Activated T-cell treated with anti-CD3 and anti-CD28 coated beads, Interleukin-2, amount 50 U/mL, for 4 hours (primary cell): ENCODE measurements at regions not wholly inside any gene's neighbourhood (a gene's known extent, or its start where the extent isn't known, plus 50 kb on each side); places are given as distances from the start of the nearest gene placed in this dataset.

Experiments
- ATAC-seq, 2 donors: fragments of 200-7000 bp; cut with Tn5 transposase; one replicate each; pipeline ENCODE4 v1.10.0; 2021
- DNase-seq: peaks from one replicate; pipeline ENCODE4 v3.0.0-alpha.2; 2020
- H3K27me3 Mint-ChIP-seq: one replicate; pipeline ENCODE4 v1.8.0; 2021; ENCODE audit warnings: low read depth, mixed read lengths
- H3K36me3 Mint-ChIP-seq: one replicate; pipeline ENCODE4 v1.8.0; 2022; ENCODE audit warnings: mixed read lengths; ENCODE audit not compliant: insufficient read depth
- H3K4me1 Mint-ChIP-seq: one replicate; pipeline ENCODE4 v1.8.0; 2021; ENCODE audit warnings: low read depth, mixed read lengths
- H3K4me3 Mint-ChIP-seq: one replicate; pipeline ENCODE4 v1.8.0; 2021; ENCODE audit warnings: mild to moderate bottlenecking, moderate library complexity, mixed read lengths
- H3K9me3 Mint-ChIP-seq: one replicate; pipeline ENCODE4 v1.8.0; 2021; ENCODE audit warnings: mixed read lengths

- Mint-ChIP-seq H3K4me1 (no peaks in the 10 kb centered on the region), H3K36me3 (no peaks in the 10 kb centered on the region), H3K4me3 (no peak overlapping the region), H3K27me3 (peaks cover 6% of the 10 kb centered on the region), H3K9me3 (no peaks in the 10 kb centered on the region)
- ATAC-seq (no peak), DNase-seq (no peak)
Observed at GRCh38 chr9:79200336-79200735, 371.4 kb upstream of the TLE4 start.

- peaks cover 6% of the 10 kb centered on the region for H3K27me3 Mint-ChIP-seq
- no peak overlapping the region for H3K4me3 Mint-ChIP-seq
- no peaks in the 10 kb centered on the region for H3K9me3 Mint-ChIP-seq
- DNase-seq (no peak), ATAC-seq (no peak)
- H3K4me1 Mint-ChIP-seq = no peaks in the 10 kb centered on the region
- H3K36me3 Mint-ChIP-seq = no peaks in the 10 kb centered on the region
Observed at GRCh38 chr9:79201636-79202035, 370.1 kb upstream of the TLE4 start.

GRCh38 chr9:79208791-79209396 lies 362.9 kb upstream of the TLE4 start:
- H3K36me3 Mint-ChIP-seq = no peaks in the 10 kb centered on the region
- no peak for ATAC-seq
- H3K4me3 Mint-ChIP-seq = no peak overlapping the region
- no peak for DNase-seq
- H3K4me1 Mint-ChIP-seq = no peaks in the 10 kb centered on the region
- H3K27me3 Mint-ChIP-seq = no peaks in the 10 kb centered on the region
- no peaks in the 10 kb centered on the region for H3K9me3 Mint-ChIP-seq

- H3K4me3 Mint-ChIP-seq = no peak overlapping the region
- no peaks in the 10 kb centered on the region for H3K36me3 Mint-ChIP-seq
- ATAC-seq (no peak), DNase-seq (no peak)
- no peaks in the 10 kb centered on the region for H3K4me1 Mint-ChIP-seq
- H3K27me3 Mint-ChIP-seq = no peaks in the 10 kb centered on the region
- no peaks in the 10 kb centered on the region for H3K9me3 Mint-ChIP-seq
Observed at GRCh38 chr9:79210541-79211243, 361.1 kb upstream of the TLE4 start.

- ATAC-seq = no peak
- Mint-ChIP-seq H3K4me1 (no peaks in the 10 kb centered on the region), H3K27me3 (no peaks in the 10 kb centered on the region), H3K36me3 (no peaks in the 10 kb centered on the region), H3K9me3 (no peaks in the 10 kb centered on the region), H3K4me3 (no peak overlapping the region)
- DNase-seq = no peak
Observed at GRCh38 chr9:79213417-79214125, 358.2 kb upstream of the TLE4 start.

- DNase-seq = no peak
- H3K4me1 Mint-ChIP-seq = no peaks in the 10 kb centered on the region
- no peak overlapping the region for H3K4me3 Mint-ChIP-seq
- ATAC-seq = no peak
- no peaks in the 10 kb centered on the region for H3K36me3 Mint-ChIP-seq
- H3K9me3 Mint-ChIP-seq = peaks cover 4% of the 10 kb centered on the region
- no peaks in the 10 kb centered on the region for H3K27me3 Mint-ChIP-seq
Observed at GRCh38 chr9:79215821-79216220, 355.9 kb upstream of the TLE4 start.

- Mint-ChIP-seq H3K4me1 (no peaks in the 10 kb centered on the region), H3K9me3 (peaks cover 9% of the 10 kb centered on the region), H3K36me3 (no peaks in the 10 kb centered on the region), H3K27me3 (no peaks in the 10 kb centered on the region), H3K4me3 (no peak overlapping the region)
- no peak for ATAC-seq
- no peak for DNase-seq
Observed at GRCh38 chr9:79220251-79220650, 351.5 kb upstream of the TLE4 start.

- H3K36me3 Mint-ChIP-seq = no peaks in the 10 kb centered on the region
- no peaks in the 10 kb centered on the region for H3K4me1 Mint-ChIP-seq
- DNase-seq = no peak
- no peak overlapping the region for H3K4me3 Mint-ChIP-seq
- peaks cover 9% of the 10 kb centered on the region for H3K9me3 Mint-ChIP-seq
- ATAC-seq = no peak
- no peaks in the 10 kb centered on the region for H3K27me3 Mint-ChIP-seq
Observed at GRCh38 chr9:79220666-79221065, 351.1 kb upstream of the TLE4 start.

- H3K4me3 Mint-ChIP-seq = no peak overlapping the region
- no peaks in the 10 kb centered on the region for H3K4me1 Mint-ChIP-seq
- no peaks in the 10 kb centered on the region for H3K36me3 Mint-ChIP-seq
- ATAC-seq (no peak), DNase-seq (no peak)
- H3K27me3 Mint-ChIP-seq = no peaks in the 10 kb centered on the region
- peaks cover 9% of the 10 kb centered on the region for H3K9me3 Mint-ChIP-seq
Observed at GRCh38 chr9:79221084-79221483, 350.7 kb upstream of the TLE4 start.

- Mint-ChIP-seq H3K9me3 (peaks cover 9% of the 10 kb centered on the region), H3K36me3 (no peaks in the 10 kb centered on the region), H3K27me3 (no peaks in the 10 kb centered on the region), H3K4me3 (no peak overlapping the region), H3K4me1 (no peaks in the 10 kb centered on the region)
- ATAC-seq (no peak), DNase-seq (no peak)
Observed at GRCh38 chr9:79222483-79222882, 349.3 kb upstream of the TLE4 start.

GRCh38 chr9:79224672-79225433 lies 346.9 kb upstream of the TLE4 start:
- Mint-ChIP-seq H3K4me3 (no peak overlapping the region), H3K9me3 (peaks cover 9% of the 10 kb centered on the region), H3K27me3 (no peaks in the 10 kb centered on the region), H3K4me1 (no peaks in the 10 kb centered on the region), H3K36me3 (no peaks in the 10 kb centered on the region)
- no peak for ATAC-seq
- DNase-seq = no peak

- Mint-ChIP-seq H3K36me3 (no peaks in the 10 kb centered on the region), H3K4me1 (no peaks in the 10 kb centered on the region), H3K4me3 (no peak overlapping the region), H3K9me3 (no peaks in the 10 kb centered on the region), H3K27me3 (no peaks in the 10 kb centered on the region)
- DNase-seq (no peak), ATAC-seq (no peak)
Observed at GRCh38 chr9:79233542-79233941, 338.2 kb upstream of the TLE4 start.

- DNase-seq = no peak
- no peak for ATAC-seq
- Mint-ChIP-seq H3K36me3 (no peaks in the 10 kb centered on the region), H3K4me1 (no peaks in the 10 kb centered on the region), H3K27me3 (no peaks in the 10 kb centered on the region), H3K4me3 (no peak overlapping the region), H3K9me3 (no peaks in the 10 kb centered on the region)
Observed at GRCh38 chr9:79236466-79236865, 335.3 kb upstream of the TLE4 start.

GRCh38 chr9:79237861-79238260 lies 333.9 kb upstream of the TLE4 start:
- Mint-ChIP-seq H3K4me1 (no peaks in the 10 kb centered on the region), H3K9me3 (no peaks in the 10 kb centered on the region), H3K4me3 (no peak overlapping the region), H3K27me3 (no peaks in the 10 kb centered on the region), H3K36me3 (no peaks in the 10 kb centered on the region)
- ATAC-seq (no peak), DNase-seq (no peak)
